GM12874 (cell line): ENCODE measurements at regions not wholly inside any gene's neighbourhood (a gene's known extent, or its start where the extent isn't known, plus 50 kb on each side); places are given as distances from the start of the nearest gene placed in this dataset.

ENCODE experiments used
- CTCF ChIP-seq: IDR thresholded peaks from 2 replicates; pipeline ENCODE4 v1.5.1; 2011; ENCODE audit warnings: low read depth, mild to moderate bottlenecking, control low read depth, low read length, moderate library complexity; ENCODE audit not compliant: insufficient read depth

DNA sequence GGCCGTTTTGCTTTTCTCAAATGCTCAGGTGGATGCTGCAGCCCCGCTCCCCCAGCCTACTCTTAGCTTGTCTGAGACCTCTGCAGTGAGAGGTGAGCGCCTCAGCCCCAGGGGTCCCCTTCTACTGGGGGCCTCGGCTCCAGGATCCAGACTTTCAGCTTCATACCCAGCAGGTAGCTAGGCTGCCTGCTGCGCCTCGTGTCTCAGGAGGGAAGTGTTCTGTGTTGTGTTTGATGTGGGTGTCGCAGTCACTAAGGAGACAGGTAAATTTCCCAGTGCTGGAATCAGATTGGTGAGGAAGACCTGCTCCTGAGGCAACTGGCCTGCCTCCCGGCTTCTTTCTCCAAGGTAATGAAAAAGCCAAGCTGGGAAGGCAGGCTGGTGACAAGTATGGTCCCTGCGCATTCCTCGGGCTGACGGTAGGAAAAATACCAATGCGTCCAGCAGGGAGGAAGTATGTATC is 604.0 kb upstream of the SALL1 start:
- no peak for TF ChIP-seq CTCF

DNA sequence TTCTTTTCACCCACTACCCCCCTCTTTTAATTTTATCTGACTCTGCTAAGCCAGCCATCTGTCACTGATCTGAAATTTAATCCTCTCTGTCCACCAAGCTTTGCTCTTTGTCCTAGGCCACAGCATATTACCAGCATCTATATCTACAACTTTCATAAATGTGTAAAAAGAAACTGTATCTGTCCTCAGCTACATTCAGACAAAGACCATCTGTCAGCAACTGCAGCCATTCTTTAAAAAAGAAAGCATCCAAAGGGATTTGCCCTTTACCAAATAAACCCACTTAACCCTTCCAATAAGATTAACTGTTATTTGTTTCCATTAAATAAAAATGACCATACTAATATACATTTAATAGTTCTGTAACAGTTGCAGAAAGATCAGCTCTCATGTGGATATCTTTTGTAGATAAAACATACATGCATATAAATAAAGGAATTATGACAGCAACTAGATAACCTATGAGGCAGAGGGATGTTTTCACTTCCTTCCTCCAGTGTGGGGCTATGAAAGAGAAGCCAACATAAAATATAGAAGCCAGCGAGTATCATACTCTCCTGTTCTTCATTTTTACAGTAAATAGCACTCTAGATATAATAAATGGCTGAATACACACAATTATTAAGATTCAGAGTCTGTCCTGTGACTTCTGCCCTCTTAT is 602.5 kb upstream of the SALL1 start:
- TF ChIP-seq CTCF, result no peak

DNA sequence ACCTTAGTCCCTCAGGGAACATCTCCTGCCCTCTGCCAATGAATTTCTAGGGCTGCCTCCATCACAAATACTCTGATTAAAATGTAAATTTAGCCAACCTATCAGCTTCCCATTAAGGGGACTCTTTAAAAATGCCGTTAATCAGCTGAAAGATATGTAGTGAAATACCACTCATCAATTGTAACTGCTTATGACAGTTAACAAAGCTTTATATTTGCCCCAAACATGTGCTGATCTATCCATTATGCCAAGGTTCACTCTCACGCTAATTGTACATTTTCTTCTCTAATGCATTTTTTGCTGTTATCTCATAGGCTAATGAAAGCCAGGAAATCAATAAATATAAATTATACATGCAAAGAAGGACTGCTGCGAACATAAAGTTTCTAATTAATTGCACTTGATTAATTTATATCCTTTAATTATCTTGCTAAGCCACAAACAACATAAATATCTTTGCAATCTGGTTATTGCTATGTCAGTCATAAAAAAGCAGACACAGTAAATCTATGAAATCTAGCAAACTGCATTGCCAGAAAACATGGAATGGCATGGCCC is 601.4 kb upstream of the SALL1 start:
- no peak for TF ChIP-seq CTCF

DNA sequence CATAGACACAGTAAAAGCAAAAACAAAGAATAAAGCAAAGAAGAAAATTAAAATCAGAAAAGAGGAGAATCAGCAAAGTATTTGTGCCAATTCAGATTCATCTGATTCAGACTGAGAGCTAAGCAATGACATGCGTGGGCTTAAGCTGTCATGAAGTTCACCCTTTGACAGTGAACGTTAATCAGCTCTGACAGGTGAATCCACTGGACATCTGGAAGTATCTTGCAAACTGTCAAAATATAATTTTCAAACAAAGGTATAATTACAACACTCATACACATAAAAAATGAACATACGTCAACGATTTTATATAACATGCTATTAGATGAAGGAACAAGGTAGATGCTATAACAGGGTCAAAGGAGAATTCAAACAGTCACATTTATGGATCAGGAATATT is 596.3 kb upstream of the SALL1 start:
- TF ChIP-seq CTCF, result no peak

DNA sequence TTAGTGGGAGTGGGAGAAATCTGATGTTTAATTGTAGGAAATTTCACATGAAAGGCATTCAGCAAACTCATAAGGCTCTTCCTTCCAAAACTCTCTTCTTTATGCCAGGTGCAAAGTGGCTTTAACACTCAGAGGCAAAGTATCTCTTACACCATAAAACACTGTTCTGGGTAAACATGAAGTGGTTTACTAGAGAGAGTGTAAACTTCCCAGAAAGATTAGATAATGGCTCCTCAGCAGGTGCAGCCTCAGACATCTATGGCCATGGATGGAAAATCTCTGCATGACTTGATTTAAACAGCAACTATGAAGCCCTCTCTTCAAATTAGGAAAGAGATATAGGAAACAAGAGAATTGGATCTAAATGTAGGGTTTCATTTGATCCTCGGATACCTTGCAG is 583.1 kb upstream of the SALL1 start:
- no peak for TF ChIP-seq CTCF

- TF ChIP-seq CTCF, result no peak
Observed at GRCh38 chr16:51733181-51733580, 582.1 kb upstream of the SALL1 start.

DNA sequence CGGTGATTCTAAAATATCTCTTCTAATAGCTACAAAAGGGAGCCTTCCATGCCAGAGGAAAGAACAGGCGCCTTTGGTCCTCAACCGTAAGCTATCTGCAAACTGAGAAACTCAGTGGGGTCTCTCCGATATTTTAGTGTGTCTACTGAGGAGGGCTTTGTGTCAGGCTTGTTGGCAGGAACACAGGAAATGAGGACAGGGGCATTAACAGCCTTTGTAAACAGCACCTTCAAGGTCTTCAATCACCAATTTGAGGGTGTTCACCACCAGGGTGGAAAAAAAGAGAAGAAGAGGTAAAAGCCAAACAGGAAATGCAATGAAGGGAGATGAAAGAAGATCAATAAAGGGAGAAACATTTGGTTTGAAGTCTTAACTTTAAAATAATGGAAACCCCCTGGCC is 580.1 kb upstream of the SALL1 start:
- no peak for TF ChIP-seq CTCF
